ENCODE measurements at regions not wholly inside any gene's neighbourhood (a gene's known extent, or its start where the extent isn't known, plus 50 kb on each side); places are given as distances from the start of the nearest gene placed in this dataset.

GRCh38 chr15:91559066-91559465, 294.4 kb upstream of the SLCO3A1 start:
- TF ChIP-seq, protein P1, sequence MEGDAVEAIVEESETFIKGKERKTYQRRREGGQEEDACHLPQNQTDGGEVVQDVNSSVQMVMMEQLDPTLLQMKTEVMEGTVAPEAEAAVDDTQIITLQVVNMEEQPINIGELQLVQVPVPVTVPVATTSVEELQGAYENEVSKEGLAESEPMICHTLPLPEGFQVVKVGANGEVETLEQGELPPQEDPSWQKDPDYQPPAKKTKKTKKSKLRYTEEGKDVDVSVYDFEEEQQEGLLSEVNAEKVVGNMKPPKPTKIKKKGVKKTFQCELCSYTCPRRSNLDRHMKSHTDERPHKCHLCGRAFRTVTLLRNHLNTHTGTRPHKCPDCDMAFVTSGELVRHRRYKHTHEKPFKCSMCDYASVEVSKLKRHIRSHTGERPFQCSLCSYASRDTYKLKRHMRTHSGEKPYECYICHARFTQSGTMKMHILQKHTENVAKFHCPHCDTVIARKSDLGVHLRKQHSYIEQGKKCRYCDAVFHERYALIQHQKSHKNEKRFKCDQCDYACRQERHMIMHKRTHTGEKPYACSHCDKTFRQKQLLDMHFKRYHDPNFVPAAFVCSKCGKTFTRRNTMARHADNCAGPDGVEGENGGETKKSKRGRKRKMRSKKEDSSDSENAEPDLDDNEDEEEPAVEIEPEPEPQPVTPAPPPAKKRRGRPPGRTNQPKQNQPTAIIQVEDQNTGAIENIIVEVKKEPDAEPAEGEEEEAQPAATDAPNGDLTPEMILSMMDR (conservative IDR thresholded peaks at IDR 0.05; ENCODE audit: low read depth, low read length), result no peak
- no peak for TF ChIP-seq EZH2phosphoT487 (IDR thresholded peaks at IDR 0.05; ENCODE audit: borderline replicate concordance, low read length)
